Panc1 (cell line): ENCODE measurements at regions not wholly inside any gene's neighbourhood (a gene's known extent, or its start where the extent isn't known, plus 50 kb on each side); places are given as distances from the start of the nearest gene placed in this dataset.

ENCODE experiments used
- CTCF ChIP-seq: fragments of 450-650 bp; IDR thresholded peaks from 2 replicates; pipeline ENCODE4 v1.5.1; 2017; ENCODE audit warnings: mild to moderate bottlenecking
- POLR2AphosphoS5 ChIP-seq: IDR thresholded peaks from 2 replicates; pipeline ENCODE4 v1.6.1; 2012; ENCODE audit warnings: mild to moderate bottlenecking, low read depth, low read length, moderate library complexity
- REST ChIP-seq, 2 experiments: IDR thresholded peaks; 2 replicates each; pipeline ENCODE4 v1.6.1; 2011 to 2012; ENCODE audit warnings: low read depth in 2 of 2, control low read depth in 1 of 2, low read length in 1 of 2, mild to moderate bottlenecking in 1 of 2, moderate library complexity in 1 of 2; ENCODE audit not compliant: insufficient read depth in 1 of 2

- no peak for TF ChIP-seq CTCF
- TF ChIP-seq POLR2AphosphoS5: no peak
- TF ChIP-seq REST (IDR thresholded peaks at IDR 0.05; ENCODE audit: insufficient read depth in 1 of 2, low read depth in 2 of 2, low read length in 1 of 2): no peak
Measured at GRCh38 chr15:70169147-70169546, 71.4 kb upstream of the TLE3 start.
